ENCODE measurements at regions not wholly inside any gene's neighbourhood (a gene's known extent, or its start where the extent isn't known, plus 50 kb on each side); places are given as distances from the start of the nearest gene placed in this dataset.

- TF ChIP-seq CTCF (IDR thresholded peaks at IDR 0.05), result no peak
- no peak for DNase-seq (ENCODE audit: low spot score)
- ATAC-seq (ENCODE audit: low FRiP score), result no peak
These were observed 247.1 kb downstream of the RBFOX3 start for GRCh38 chr17:79363552-79364275.

- ATAC-seq (ENCODE audit: low FRiP score), result no peak
These were observed 248.0 kb downstream of the RBFOX3 start for GRCh38 chr17:79362772-79363305.

GRCh38 chr17:79361873-79362771 is 248.7 kb downstream of the RBFOX3 start:
- TF ChIP-seq CTCF (IDR thresholded peaks at IDR 0.05), result no peak
- ATAC-seq (ENCODE audit: low FRiP score) (no peak), DNase-seq (ENCODE audit: low spot score) (no peak)

More at GRCh38 chr17:79362772-79363305, 248.0 kb downstream of the RBFOX3 start:
- no peak for DNase-seq (ENCODE audit: low spot score)
- TF ChIP-seq CTCF (IDR thresholded peaks at IDR 0.05), result no peak

GRCh38 chr17:79361221-79361734 is 249.6 kb downstream of the RBFOX3 start:
- ATAC-seq (ENCODE audit: low FRiP score) (no peak), DNase-seq (ENCODE audit: low spot score) (no peak)
- no peak for TF ChIP-seq CTCF (IDR thresholded peaks at IDR 0.05)

GRCh38 chr17:79360196-79360595 is 250.7 kb downstream of the RBFOX3 start:
- no peak for ATAC-seq (ENCODE audit: low FRiP score)
- no peak for TF ChIP-seq CTCF (IDR thresholded peaks at IDR 0.05)
- no peak for DNase-seq (ENCODE audit: low spot score)

GRCh38 chr17:79356839-79357447 is 253.9 kb downstream of the RBFOX3 start:
- no peak for DNase-seq (ENCODE audit: low spot score)
- no peak for TF ChIP-seq CTCF (IDR thresholded peaks at IDR 0.05)
- no peak for ATAC-seq (ENCODE audit: low FRiP score)
